ENCODE measurements at regions not wholly inside any gene's neighbourhood (a gene's known extent, or its start where the extent isn't known, plus 50 kb on each side); places are given as distances from the start of the nearest gene placed in this dataset.

DNA sequence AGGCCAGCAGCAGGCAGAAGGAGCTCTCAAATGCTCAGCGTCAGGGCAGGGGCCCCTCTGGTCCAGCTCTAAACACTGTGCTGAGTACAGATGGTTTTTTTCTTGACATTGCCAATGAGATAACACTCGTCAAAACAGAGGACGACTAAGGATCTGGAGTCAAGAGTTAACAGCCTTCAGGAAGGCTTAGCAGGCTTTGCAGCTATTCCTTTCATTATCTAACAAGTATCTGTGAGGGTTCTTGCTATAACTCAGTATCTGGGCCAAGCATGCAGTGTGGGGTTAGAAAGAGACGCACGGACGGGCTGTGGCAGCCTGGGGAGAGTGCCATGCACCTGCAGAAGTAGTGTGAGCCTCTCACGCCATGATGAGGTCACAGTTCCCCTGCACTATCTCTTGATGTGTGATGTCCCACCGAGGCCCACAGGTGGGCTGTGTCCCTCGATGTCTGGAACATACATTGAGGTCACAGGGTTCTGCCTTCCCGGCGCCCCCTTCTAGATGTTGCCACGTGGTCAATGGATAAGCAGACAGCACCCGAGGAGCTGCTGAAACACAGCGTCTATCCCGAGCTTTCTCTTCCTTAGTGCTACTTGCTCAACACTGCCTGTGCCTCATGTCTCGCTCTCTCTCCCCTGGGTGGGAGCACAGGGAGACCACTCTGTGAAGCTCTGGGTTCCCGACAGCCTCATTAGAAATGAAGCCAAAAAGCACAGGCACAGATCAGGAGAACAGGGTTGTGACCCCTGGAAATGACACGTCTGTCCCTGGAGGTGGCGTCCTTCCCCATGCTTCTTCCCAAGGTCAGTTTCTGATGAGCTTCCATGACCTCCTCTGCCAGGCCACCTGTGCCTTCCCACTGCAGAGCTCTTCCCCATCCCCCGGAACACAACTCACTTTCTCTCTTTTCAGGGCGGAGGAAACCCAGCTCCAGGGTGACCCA, 85.5 kb upstream of the RPS6KA2 start:
- TF ChIP-seq, protein P1, sequence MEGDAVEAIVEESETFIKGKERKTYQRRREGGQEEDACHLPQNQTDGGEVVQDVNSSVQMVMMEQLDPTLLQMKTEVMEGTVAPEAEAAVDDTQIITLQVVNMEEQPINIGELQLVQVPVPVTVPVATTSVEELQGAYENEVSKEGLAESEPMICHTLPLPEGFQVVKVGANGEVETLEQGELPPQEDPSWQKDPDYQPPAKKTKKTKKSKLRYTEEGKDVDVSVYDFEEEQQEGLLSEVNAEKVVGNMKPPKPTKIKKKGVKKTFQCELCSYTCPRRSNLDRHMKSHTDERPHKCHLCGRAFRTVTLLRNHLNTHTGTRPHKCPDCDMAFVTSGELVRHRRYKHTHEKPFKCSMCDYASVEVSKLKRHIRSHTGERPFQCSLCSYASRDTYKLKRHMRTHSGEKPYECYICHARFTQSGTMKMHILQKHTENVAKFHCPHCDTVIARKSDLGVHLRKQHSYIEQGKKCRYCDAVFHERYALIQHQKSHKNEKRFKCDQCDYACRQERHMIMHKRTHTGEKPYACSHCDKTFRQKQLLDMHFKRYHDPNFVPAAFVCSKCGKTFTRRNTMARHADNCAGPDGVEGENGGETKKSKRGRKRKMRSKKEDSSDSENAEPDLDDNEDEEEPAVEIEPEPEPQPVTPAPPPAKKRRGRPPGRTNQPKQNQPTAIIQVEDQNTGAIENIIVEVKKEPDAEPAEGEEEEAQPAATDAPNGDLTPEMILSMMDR (IDR thresholded peaks at IDR 0.05), result no peak
- no peak for TF ChIP-seq POLR2A (IDR thresholded peaks at IDR 0.05)

Data from tibial nerve (tissue), 3 donors.